ENCODE measurements at regions not wholly inside any gene's neighbourhood (a gene's known extent, or its start where the extent isn't known, plus 50 kb on each side); places are given as distances from the start of the nearest gene placed in this dataset.

GRCh38 chr17:72458301-72458700 lies 337.5 kb downstream of the SOX9 start:
- Mint-ChIP-seq H3K36me3 (peaks cover 10% of the 10 kb centered on the region), H3K27me3 (ENCODE audit: low read depth) (no peaks in the 10 kb centered on the region; the same call in 1 of the 2 replicates), H3K27ac (no peak overlapping the region), H3K9me3 (peaks cover 12% of the 10 kb centered on the region), H3K4me3 (no peak overlapping the region), H3K4me1 (peaks cover 6% of the 10 kb centered on the region)
- DNase-seq (ENCODE audit: low spot score) (no peak), ATAC-seq (no peak)
- ChIA-PET POLR2A (no interaction called here), CTCF (no interaction called here)
- TF ChIP-seq AFF4 (CRISPR knock-in tag; IDR thresholded peaks at IDR 0.05; ENCODE audit: borderline replicate concordance) (no peak), NFATC4 (CRISPR knock-in tag; IDR thresholded peaks at IDR 0.05) (no peak), ZNF121 (CRISPR knock-in tag; IDR thresholded peaks at IDR 0.05) (peak; percentile 49; the same call in 1 of the 2 replicates)

DNA sequence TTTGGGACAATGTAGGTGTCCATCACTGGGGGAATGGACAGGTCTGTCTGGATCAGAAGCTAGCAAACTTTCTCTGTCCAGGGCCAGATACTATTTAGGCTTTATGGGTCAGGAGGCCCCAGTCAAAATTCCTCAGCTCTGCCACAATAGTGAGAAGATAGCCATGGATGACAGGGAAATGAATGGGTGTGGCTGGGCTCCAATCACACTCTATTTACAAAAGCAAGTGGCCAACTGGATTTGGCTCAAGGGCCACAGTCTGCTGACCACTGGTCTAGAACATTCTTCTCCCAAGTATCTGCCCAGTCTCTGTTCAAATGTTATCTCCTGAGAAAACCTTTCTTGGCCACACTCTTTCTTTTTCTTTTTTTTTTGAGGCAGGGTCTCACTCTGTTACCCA lies 339.9 kb downstream of the SOX9 start:
- ATAC-seq (no peak), DNase-seq (ENCODE audit: low spot score) (no peak)
- Mint-ChIP-seq H3K36me3 (peaks cover 13% of the 10 kb centered on the region), H3K27me3 (ENCODE audit: low read depth) (no peaks in the 10 kb centered on the region; the same call in 1 of the 2 replicates), H3K9me3 (peaks cover 7% of the 10 kb centered on the region), H3K27ac (no peak overlapping the region), H3K4me1 (peaks cover 12% of the 10 kb centered on the region), H3K4me3 (no peak overlapping the region)
- TF ChIP-seq ATF2 (CRISPR knock-in tag; IDR thresholded peaks at IDR 0.05; ENCODE audit: borderline replicate concordance, low read depth) (no peak), MXD4 (CRISPR knock-in tag; IDR thresholded peaks at IDR 0.05; ENCODE audit: borderline replicate concordance) (no peak)
- ChIA-PET CTCF (no interaction called here), POLR2A (no interaction called here)

GRCh38 chr17:72461757-72462156 lies 340.9 kb downstream of the SOX9 start:
- TF ChIP-seq ZNF396 (CRISPR knock-in tag; IDR thresholded peaks at IDR 0.05; ENCODE audit: borderline replicate concordance): no peak
- no peak for TF ChIP-seq ZNF121 (CRISPR knock-in tag; IDR thresholded peaks at IDR 0.05)
- no peak for TF ChIP-seq ZMAT4 (CRISPR knock-in tag; IDR thresholded peaks at IDR 0.05)
- no peak for TF ChIP-seq E2F5 (CRISPR knock-in tag; IDR thresholded peaks at IDR 0.05)
- no peak for TF ChIP-seq NFATC4 (CRISPR knock-in tag; IDR thresholded peaks at IDR 0.05)
- TF ChIP-seq GTF2I (CRISPR knock-in tag; conservative IDR thresholded peaks at IDR 0.05): no peak
- TF ChIP-seq, protein P1, sequence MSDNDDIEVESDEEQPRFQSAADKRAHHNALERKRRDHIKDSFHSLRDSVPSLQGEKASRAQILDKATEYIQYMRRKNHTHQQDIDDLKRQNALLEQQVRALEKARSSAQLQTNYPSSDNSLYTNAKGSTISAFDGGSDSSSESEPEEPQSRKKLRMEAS (CRISPR knock-in tag; IDR thresholded peaks at IDR 0.05): no peak
- TF ChIP-seq, protein P2, sequence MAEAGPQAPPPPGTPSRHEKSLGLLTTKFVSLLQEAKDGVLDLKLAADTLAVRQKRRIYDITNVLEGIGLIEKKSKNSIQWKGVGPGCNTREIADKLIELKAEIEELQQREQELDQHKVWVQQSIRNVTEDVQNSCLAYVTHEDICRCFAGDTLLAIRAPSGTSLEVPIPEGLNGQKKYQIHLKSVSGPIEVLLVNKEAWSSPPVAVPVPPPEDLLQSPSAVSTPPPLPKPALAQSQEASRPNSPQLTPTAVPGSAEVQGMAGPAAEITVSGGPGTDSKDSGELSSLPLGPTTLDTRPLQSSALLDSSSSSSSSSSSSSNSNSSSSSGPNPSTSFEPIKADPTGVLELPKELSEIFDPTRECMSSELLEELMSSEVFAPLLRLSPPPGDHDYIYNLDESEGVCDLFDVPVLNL (CRISPR knock-in tag; IDR thresholded peaks at IDR 0.05; ENCODE audit: borderline replicate concordance, low read depth): no peak
- TF ChIP-seq ELF4 (CRISPR knock-in tag; IDR thresholded peaks at IDR 0.05; ENCODE audit: low read depth): no peak
- no peak for TF ChIP-seq PRRX2 (CRISPR knock-in tag; IDR thresholded peaks at IDR 0.05)
- TF ChIP-seq ZNF671 (CRISPR knock-in tag; IDR thresholded peaks at IDR 0.05): no peak
- TF ChIP-seq ATF2 (CRISPR knock-in tag; IDR thresholded peaks at IDR 0.05; ENCODE audit: borderline replicate concordance, low read depth): no peak
- ChIA-PET CTCF (interaction anchor here (0.7 kb wide), 2 partner anchors 79 to 104 kb away, joined by 3 to 4 read pairs; no protein-coding TSS in a partner anchor), POLR2A (no interaction called here)
- ATAC-seq: no peak
- Mint-ChIP-seq H3K36me3 (peaks cover 13% of the 10 kb centered on the region), H3K4me1 (peaks cover 15% of the 10 kb centered on the region), H3K9me3 (peaks cover 7% of the 10 kb centered on the region), H3K27me3 (ENCODE audit: low read depth) (no peaks in the 10 kb centered on the region; the same call in 1 of the 2 replicates), H3K4me3 (no peak overlapping the region), H3K27ac (no peak overlapping the region)
- DNase-seq (ENCODE audit: low spot score): no peak

Measured in WTC11 (cell line).